Skin epidermis (tissue), 12 donors: ENCODE measurements at regions not wholly inside any gene's neighbourhood (a gene's known extent, or its start where the extent isn't known, plus 50 kb on each side); places are given as distances from the start of the nearest gene placed in this dataset.

Source experiments
- H3K27ac ChIP-seq, 21 experiments: fragments of 200-600 bp; sonication (generic) in 11 of 21; one replicate each; pipeline ENCODE4 v1.5.0; 2020; ENCODE audit warnings: mild to moderate bottlenecking in 3 of 21, inconsistent platforms in 2 of 21, moderate library complexity in 2 of 21
- H3K4me3 ChIP-seq, 7 experiments: fragments of 200-600 bp; sonication (generic) in 2 of 7; one replicate each; pipeline ENCODE4 v1.5.0; 2020; ENCODE audit warnings: inconsistent platforms in 2 of 7, mild to moderate bottlenecking in 2 of 7, moderate library complexity in 1 of 7

DNA sequence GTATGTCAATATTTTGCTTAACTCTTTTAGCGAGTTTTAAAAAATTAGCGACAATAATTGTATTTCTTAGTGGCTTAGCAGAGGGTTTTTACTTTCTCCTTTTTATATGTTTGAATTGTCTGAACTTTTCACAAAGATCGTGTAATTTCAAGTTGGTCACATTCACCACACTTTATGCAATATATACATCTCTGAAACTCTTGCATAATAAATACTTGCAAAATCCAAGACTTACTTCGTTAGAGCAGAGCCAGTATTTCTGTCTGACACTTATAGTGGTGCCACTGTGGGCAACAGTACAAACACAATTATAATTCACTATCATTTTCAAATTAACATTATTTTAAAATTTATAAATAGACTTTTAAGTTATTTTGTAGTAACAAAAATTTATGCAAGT is 62.0 kb downstream of the SUCNR1 start:
- no peak overlapping the region for H3K4me3 ChIP-seq
- no peak overlapping the region for H3K27ac ChIP-seq

DNA sequence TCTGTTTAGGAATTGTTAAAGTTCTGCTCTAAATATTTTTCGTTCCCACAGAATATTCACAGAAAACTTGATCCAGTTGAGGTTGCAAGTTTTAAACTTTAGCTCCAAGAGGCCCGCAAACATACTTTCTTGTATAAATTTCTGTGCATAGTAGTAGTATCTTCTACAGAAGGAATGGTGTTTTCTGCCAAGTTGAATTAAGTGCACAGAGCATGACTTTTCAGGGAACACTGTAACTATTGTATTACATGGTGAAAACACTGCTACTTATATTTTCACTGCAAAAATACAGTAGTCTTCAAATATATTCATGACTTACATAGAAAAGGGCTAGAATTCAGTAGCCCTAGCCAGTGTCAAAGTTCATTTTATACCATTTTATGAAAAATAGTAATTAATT is 67.0 kb downstream of the SUCNR1 start:
- no peak overlapping the region for H3K27ac ChIP-seq

DNA sequence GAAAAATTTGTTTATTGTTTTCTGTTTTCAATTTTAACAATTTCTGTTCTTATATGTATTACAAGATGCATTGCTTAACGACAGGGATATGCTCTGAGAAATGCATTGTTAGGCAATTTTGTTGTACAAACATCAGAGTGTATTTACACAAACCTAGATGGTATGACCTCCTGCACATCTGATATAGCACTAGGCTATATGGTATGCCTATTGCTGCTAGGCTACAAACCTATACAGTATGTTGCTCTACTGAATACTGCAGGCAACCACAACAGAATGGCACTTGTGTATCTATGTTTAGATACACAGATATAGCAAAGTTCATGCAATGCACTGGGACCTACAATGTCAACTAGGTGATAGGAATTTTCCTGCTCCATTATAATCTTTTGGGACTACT is 70.1 kb downstream of the SUCNR1 start:
- H3K27ac ChIP-seq, result no peak overlapping the region
- H3K4me3 ChIP-seq, result no peak overlapping the region

More for the DNA sequence above, 67.0 kb downstream of the SUCNR1 start:
- no peak overlapping the region for H3K4me3 ChIP-seq

DNA sequence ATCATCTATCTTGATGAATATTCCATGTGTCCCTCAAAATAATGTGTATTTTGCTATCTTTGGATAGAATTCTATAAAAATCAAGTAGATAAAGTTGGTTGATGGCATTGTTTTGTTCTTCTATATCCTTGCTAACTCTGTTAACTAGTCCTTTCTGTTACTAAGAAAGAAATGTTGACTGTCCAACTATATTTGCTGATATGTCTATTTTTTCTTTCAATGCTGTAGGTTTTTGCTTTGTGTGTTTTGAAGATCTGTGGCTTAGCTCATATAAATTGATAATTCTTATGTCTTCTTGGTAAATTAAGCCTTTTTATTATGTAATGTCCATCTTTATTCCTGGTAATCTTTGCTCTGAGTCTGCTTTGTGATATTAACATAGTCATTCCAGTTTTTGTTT is 70.9 kb downstream of the SUCNR1 start:
- Histone ChIP-seq H3K4me3 (no peak overlapping the region), H3K27ac (peak overlapping the region in 1 of 21 experiments; percentile 26)

DNA sequence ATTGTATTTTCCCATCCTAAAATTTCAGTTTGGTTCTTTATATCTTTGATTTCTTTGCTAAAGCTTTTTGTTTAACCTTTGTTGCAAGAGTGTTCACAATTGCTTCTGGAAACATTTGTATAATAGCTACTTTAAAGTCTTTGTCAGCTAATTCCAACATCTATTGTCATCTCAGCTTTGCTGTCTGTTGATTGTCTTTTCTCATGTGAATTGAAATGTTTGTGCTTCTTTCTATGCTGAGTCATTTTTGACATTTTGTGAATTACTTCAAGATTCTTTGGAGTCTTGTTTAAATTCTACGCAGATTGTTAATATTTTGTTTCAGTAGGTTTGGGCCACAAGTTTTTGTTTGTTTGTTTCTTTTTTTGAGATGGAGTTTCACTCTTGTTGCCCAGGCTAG is 73.2 kb downstream of the SUCNR1 start:
- peak overlapping the region in 3 of 21 experiments; percentile 31 to 52 (median 46) for H3K27ac ChIP-seq
- no peak overlapping the region for H3K4me3 ChIP-seq

DNA sequence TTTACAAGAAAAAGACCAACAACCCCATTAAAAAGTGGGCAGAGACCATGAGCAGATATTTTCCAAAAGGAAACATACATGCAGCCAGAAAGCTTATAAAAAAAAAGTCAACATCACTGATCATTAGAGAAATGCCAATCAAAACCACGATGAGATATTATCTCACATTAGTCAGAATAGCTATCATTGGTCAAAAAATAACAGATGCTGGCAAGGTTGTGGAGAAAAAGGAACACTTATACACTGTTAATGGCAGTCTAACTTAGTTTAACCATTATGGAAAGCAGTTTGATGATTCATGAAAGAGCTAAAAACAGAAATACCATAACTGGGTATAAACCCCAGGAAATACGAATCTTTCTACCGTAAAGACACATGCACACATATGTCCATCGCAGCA is 76.3 kb downstream of the SUCNR1 start:
- Histone ChIP-seq H3K27ac (no peak overlapping the region), H3K4me3 (no peak overlapping the region)

DNA sequence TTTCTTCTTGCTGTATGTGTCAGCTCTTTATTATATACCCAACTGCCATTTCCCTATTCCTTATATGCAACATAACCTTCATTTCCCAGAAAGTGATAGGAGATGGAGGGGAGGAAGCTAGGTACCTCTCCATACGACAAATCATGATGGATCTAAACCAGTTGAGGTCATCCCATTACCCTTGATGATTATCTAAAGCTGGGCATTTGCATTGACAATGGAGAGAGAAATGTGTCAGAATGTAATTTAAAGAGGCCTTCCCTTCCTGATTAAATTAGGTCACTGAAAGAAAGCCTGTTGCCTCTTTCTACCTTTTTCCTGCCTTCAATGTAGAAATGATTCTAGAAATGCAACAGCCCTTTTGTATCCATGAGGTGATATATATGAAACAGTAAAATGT is 81.9 kb downstream of the SUCNR1 start:
- Histone ChIP-seq H3K27ac (no peak overlapping the region), H3K4me3 (no peak overlapping the region)

DNA sequence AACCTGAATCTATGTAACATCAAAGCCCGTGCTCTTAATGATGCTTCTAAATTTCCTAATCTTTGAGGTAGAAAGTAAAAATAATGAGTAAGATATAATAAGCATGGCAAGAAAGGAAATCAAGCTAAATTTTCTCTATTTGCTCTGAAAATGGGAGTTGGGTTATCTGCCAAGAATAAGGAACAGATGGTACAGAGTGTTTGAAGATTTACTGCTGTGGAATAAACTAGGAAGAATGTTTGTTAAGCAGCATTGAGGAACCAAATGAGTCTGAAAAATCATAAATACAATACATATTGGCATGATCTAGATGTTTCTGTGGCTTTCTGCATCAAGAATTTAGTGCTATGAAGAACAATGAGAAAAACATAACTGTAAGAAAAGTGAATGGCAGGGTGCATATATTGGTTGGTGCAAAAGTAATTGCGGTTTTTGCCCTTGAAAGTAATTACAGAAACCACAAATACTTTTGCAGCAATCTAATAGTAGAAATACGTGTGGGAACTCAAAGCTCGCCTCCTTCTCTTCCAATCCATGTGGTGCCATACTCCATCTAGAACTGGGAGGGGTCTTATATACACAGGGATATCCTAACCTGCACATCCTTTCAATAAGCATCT is 87.6 kb downstream of the SUCNR1 start:
- peak overlapping the region in 1 of 21 experiments; percentile 29 for H3K27ac ChIP-seq
- no peak overlapping the region for H3K4me3 ChIP-seq

DNA sequence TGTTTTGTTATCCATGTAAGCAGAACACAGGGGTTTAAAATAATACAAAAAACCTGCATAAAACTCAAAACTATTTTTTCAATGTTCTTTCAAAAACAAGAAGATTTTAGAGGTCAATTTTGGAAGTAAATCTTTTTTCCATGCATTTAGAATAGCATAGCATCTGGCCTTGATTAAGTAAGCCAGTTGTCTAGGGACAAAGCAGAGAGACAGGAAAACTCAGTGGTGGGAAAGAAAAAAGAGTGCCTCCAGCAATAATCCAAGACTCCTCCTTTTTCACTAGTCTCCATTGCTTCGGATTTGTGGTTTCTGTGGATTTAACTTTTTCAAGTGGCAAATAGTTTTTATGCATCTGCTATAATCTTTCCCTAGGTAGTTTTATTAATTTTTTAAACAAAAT is 88.9 kb downstream of the SUCNR1 start:
- H3K27ac ChIP-seq, result peak overlapping the region in 2 of 21 experiments; percentile 45 to 58
- no peak overlapping the region for H3K4me3 ChIP-seq

DNA sequence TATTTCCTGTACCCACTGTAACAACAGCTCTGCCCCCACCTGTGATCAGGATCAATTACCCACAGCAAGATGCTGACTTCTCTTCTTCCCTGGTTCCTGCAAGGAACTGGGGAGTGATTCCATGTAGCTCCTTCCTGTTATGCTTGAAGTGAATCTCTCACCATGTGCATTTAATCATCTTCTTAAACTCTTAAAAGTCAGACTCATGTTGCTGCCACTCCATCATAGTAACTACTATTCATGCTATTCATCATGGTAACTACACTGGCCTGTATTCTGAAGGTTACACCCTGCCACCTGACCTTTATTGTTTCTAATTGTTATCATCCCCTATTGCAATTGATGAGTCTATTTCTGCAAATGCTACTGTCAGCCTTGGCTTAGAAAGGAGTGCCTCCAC is 89.5 kb downstream of the SUCNR1 start:
- H3K27ac ChIP-seq, result peak overlapping the region in 2 of 21 experiments; percentile 45 to 58
- H3K4me3 ChIP-seq, result no peak overlapping the region

DNA sequence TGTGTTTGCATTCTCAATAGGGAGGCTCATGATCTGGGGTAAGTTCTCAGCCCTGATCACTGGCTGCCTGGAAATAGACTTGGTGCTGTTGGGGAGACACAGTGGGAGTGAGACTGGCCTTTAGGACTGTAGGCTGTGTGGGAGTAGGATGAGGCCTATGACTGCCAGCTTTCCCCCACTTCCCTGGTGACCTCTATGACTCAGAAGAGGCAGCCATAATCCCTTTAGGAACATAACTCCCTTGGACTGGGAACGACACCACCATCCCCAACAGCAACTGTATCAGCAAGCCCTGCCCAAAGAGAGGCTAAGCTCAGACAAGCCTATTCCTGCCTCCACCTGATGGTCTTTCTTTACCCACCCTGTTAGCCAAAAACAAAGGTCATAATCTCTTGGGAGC is 91.3 kb downstream of the SUCNR1 start:
- no peak overlapping the region for H3K4me3 ChIP-seq
- H3K27ac ChIP-seq, result no peak overlapping the region

DNA sequence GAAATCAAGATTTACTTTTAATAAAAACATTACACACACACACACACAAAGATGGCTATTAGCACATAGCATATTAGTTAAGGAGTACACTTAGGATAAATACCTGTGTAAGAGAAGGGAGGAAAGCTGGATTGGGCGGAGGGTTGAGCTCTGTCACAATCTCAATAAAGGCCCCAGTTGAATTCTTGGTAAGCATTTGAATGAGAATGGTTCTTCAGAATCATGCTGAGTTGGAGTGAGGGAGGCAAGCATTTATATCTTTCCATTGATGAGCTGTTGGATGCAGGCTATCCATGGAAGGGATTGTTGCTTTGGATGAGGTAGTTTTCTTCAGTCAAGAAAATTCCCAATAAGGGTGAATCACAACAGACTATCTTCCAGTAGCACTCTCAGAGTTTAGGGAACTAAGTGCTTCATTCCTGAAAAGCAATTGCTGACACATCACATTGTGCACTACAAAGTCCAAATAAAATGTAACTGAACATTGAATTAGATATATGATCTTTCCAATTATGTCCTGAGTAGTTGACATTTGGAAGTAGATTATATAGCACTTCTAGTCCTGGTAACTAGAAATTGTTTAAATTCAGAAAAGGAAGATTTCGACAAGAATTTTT is 95.7 kb downstream of the SUCNR1 start:
- Histone ChIP-seq H3K27ac (no peak overlapping the region), H3K4me3 (no peak overlapping the region)

DNA sequence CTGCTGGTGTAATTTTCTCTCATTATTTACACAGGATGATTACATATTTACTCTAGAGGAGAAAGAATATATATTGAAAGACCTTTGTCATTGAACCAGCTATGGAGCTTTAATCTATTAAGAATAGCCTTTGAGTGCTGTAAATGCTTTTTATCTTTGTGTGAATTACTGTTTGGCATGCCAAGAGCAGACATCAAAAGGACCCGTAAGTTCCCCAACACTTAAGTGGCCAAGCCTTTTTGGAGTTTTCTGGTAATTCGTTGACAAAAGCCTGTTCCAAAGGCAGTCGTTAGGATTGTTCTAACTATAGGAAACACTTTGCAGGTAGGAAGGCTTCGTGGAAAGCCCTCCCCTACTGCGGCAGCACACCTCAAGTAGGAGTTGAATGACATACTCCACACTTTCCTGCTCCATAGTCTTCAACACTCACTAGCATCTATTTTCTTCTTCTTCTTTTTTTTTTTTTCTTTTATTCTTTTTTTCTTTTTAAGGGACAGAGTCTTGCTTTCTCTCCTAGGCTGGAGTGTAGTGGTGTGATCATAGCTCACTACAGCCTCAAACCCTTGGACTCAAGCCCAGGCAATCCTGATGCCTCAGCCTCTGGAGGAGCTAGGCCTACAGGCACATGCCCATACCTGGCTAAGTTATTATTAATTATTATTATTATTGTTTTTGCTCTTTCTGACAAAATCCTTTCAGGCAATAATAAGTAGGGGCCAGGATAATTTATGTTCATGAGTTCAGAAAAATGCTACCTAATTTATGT is 98.6 kb downstream of the SUCNR1 start:
- no peak overlapping the region for H3K4me3 ChIP-seq
- H3K27ac ChIP-seq, result no peak overlapping the region

DNA sequence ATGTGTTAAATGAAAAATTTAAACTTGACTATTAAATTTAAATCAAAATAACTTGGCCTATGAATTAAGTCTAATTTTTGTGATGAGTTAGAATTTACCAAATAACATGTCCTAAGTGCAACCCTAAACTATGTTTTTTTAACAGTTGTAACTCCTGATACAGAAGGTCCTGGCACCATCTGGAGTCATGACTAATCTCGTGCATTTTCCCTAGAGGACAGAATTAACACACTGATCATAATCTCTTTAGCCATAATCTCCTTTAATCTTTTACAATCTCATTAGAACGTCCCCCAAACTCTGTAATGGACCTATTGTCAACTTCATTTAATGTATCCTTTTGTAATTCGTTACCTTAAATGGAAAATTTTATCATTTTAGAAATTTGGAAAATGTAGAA is 100.6 kb downstream of the SUCNR1 start:
- Histone ChIP-seq H3K27ac (no peak overlapping the region), H3K4me3 (no peak overlapping the region)

DNA sequence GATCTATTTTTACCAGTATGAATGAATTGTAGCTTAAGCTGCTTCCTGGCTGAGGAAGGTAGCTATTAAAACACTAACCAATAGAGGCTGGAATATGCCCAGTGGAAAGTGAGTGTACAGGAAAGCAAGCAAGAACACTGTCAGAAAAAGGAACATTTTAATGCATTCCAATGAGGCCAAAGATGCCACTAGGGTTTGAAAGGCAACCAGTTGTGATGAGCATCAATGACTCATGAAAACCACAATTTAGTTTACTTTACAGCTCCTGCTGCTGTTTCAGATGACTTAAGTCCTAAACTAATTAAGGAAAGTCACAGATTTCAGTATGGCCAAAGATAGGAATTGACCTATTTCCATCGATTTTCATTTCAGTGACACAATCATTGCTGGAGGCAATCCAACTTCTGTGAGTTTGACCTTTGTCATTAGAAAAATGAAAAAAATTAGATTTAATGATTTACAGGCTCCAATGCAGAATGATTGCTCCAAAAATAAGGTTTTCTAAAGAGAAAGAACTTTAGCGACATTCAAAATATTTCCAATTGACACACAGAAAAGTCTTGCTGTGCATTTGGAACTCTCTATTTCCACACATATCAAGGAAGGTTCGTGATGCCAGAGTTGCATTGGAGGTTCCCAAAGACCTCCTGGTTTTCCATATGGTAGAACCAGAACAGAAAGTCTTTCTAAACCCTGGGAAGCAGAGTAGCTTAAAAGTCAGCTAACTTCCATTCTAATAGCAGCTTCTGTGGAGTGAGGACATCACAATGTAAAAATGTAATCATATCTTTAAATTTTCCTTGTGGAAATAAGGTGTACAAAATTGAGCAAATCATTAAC is 103.0 kb downstream of the SUCNR1 start:
- H3K4me3 ChIP-seq, result no peak overlapping the region
- H3K27ac ChIP-seq, result peak overlapping the region in 5 of 21 experiments; percentile 3 to 70 (median 33)

DNA sequence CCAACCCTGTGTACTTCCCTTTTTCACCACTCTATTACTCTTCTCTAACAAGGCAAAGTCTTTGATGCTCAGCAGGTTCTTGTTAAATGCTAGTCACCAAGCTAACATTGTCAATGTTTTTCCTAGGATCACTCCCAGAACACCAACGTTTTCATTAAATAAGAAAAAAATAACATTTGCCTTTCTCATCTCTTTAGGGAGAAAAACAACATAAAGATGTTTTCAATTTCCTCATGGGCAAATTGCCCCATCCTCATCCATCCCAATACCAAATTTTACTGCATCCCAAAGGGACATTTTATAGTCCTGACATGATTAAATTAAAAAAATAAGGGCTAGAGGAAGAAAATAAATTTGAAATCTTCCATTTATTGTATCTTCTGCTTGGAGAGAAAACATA is 106.5 kb downstream of the SUCNR1 start:
- Histone ChIP-seq H3K4me3 (no peak overlapping the region), H3K27ac (no peak overlapping the region)

DNA sequence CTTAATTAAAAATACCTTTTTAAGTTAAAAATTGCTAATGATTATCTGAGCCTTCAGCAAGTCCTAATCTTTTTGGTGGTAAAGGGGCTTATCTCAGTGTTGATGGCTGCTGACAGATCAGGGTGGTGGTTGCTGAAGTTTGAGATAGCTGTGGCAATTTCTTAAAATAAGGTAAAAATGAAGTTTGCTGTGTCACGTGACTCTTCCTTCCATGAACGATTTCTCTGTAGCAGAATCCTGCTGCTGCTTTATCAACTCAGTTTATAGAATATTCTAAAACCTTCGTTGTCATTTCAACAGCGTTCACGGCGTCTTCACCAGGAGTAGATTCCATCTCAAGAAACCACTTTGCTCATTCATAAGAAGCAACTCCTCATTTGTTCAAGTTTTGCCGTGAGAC is 110.1 kb downstream of the SUCNR1 start:
- no peak overlapping the region for H3K27ac ChIP-seq
- no peak overlapping the region for H3K4me3 ChIP-seq

DNA sequence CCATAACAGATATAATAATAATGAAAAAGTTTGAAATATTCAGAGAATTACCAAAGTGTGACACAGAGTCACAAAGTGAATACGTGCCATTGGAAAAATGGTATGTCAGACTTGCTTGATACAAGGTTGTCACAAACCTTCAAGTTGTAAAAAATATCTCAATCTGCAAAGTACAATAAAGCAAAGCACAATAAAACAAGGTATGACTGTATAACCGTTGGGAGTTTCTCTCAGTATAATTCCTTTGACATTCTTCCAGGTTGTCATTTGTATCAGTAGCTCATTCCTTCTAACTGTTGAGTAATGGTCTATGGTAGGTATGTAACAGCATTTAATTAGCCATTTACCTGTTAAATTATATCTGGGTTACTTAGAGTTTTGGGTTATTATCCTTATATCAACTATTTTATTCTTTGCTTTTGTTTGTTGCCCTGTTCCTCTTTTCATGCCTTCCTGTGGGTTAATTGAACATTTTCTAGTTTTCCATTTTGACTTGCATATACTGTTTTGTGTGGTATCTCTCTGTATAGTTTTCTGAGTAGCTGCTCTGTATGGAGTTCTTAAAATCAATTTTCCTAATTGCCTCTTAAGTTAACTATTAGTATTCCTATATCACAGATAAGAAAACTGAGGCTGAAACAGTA is 112.5 kb downstream of the SUCNR1 start:
- H3K4me3 ChIP-seq, result no peak overlapping the region
- no peak overlapping the region for H3K27ac ChIP-seq

DNA sequence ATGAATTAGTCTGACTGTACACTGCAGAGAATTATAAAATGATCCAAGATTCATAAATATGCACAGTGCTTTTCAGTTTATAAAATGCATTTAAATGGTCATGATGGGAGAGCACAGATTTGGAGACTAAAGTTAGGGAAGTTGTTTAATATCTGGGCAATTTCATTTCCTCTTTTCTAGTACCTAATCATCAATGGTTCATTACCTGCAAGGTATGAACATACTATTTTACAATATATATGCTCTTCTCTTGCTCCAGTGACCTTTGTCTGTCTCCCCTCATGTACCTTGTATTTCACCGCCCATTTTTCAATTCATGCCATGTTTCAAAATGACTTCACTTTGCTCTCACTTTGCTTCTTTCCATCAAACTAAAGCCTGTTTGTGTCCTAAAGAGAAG is 114.5 kb downstream of the SUCNR1 start:
- Histone ChIP-seq H3K4me3 (no peak overlapping the region), H3K27ac (no peak overlapping the region)

DNA sequence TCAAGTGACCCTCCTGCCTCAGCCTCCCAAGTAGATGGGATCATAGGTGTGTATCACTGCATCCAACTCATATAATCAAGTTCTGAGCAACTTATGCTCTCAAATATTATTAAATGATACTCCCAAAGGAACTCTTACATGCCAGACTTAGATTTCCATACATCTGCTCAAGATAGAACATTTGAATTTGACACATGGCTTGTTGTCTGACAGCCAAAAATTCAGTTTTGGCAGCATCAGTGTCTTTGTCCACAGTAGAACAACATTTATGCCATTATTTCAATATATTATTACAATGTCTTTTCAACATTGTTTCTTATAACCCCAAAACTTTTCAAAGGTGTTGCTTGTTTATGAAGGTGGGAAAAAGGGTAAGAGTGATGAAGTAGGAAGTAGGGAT is 116.2 kb downstream of the SUCNR1 start:
- H3K27ac ChIP-seq, result no peak overlapping the region

More for the DNA sequence above, 116.2 kb downstream of the SUCNR1 start:
- no peak overlapping the region for H3K4me3 ChIP-seq
